HEK293T (cell line): ENCODE measurements at regions not wholly inside any gene's neighbourhood (a gene's known extent, or its start where the extent isn't known, plus 50 kb on each side); places are given as distances from the start of the nearest gene placed in this dataset.

Source experiments
- ARNT ChIP-seq: fragments of 450-650 bp; IDR thresholded peaks from 2 replicates; pipeline ENCODE4 v1.6.1; 2017; ENCODE audit warnings: mild to moderate bottlenecking
- CTBP1 ChIP-seq: fragments of 450-650 bp; IDR thresholded peaks from 2 replicates; pipeline ENCODE4 v1.6.1; 2016; ENCODE audit warnings: borderline replicate concordance
- FOXA1 ChIP-seq: fragments of 450-650 bp; IDR thresholded peaks from 2 replicates; pipeline ENCODE4 v1.6.1; 2016; ENCODE audit warnings: mild to moderate bottlenecking
- FOXK2 ChIP-seq: fragments of 450-650 bp; IDR thresholded peaks from 2 replicates; pipeline ENCODE4 v1.6.1; 2016; ENCODE audit warnings: mild to moderate bottlenecking
- FOXM1 ChIP-seq: fragments of 450-650 bp; IDR thresholded peaks from 2 replicates; pipeline ENCODE4 v1.6.1; 2017; ENCODE audit warnings: mild to moderate bottlenecking, borderline replicate concordance
- HDGF ChIP-seq: fragments of 450-650 bp; IDR thresholded peaks from 2 replicates; pipeline ENCODE4 v1.6.1; 2017; ENCODE audit warnings: antibody characterized with exemption, borderline replicate concordance
- L3MBTL2 ChIP-seq: fragments of 450-650 bp; conservative IDR thresholded peaks from 2 replicates; pipeline ENCODE4 v1.6.1; 2016; ENCODE audit warnings: mild to moderate bottlenecking
- LEF1 ChIP-seq: fragments of 450-650 bp; IDR thresholded peaks from 2 replicates; pipeline ENCODE4 v1.6.1; 2017; ENCODE audit warnings: mild to moderate bottlenecking, borderline replicate concordance
- NFRKB ChIP-seq: fragments of 450-650 bp; IDR thresholded peaks from 2 replicates; pipeline ENCODE4 v1.6.1; 2016; ENCODE audit warnings: mild to moderate bottlenecking, moderate library complexity
- SP1 ChIP-seq: fragments of 450-650 bp; IDR thresholded peaks from 2 replicates; pipeline ENCODE4 v1.6.1; 2017
- TARDBP ChIP-seq: fragments of 450-650 bp; IDR thresholded peaks from 2 replicates; pipeline ENCODE4 v1.6.1; 2016
- ZNF384 ChIP-seq: fragments of 450-650 bp; IDR thresholded peaks from 2 replicates; pipeline ENCODE4 v1.6.1; 2016

GRCh38 chr5:152864447-152864846 lies 459.4 kb upstream of the NMUR2 start:
- no peak for TF ChIP-seq NFRKB
- TF ChIP-seq SP1 = no peak
- TF ChIP-seq ARNT = no peak
- no peak for TF ChIP-seq L3MBTL2
- TF ChIP-seq FOXK2 = no peak
- no peak for TF ChIP-seq LEF1
- no peak for TF ChIP-seq HDGF
- TF ChIP-seq FOXA1 = no peak
- TF ChIP-seq FOXM1 = no peak
- no peak for TF ChIP-seq CTBP1
- TF ChIP-seq ZNF384 = no peak
- no peak for TF ChIP-seq TARDBP
